ENCODE measurements at regions not wholly inside any gene's neighbourhood (a gene's known extent, or its start where the extent isn't known, plus 50 kb on each side); places are given as distances from the start of the nearest gene placed in this dataset.

DNA sequence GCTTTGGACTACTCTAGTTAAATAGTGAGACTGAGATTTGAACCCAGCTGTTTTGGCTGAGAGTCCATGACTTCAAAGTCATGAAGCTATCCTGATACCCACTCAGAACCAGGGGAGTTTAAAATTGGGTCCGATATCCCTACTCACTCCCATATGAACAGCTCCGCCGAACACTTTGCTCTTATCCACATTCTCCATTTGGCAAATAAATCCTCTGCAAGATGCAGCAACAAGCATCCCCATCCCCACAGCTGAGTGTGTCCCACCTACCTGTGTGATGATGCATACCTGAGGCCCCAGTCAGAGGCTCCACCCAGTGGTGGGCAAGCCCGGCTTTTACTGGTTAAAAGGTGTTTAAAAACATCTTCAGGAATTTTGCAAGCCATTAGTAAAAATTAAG lies 108.3 kb upstream of the SLC24A3 start:
- Histone ChIP-seq H3K79me2 (ENCODE audit: control insufficient read depth, insufficient read depth, low read length) (no peaks in the 10 kb centered on the region), H4K20me1 (replicated peaks; ENCODE audit: control insufficient read depth, insufficient read depth, low read length) (no peaks in the 10 kb centered on the region), H3K9ac (ENCODE audit: insufficient read depth in 1 of 2, low read depth in 2 of 2, low read length in 2 of 2) (no peak overlapping the region), H3K9me1 (ENCODE audit: control insufficient read depth, insufficient read depth, low read length) (no peaks in the 10 kb centered on the region), H3K36me3 (ENCODE audit: control insufficient read depth, insufficient read depth, low read length) (no peaks in the 10 kb centered on the region), H3K4me2 (ENCODE audit: insufficient read depth, low read length) (no peak overlapping the region), H3K4me1 (replicated peaks in 1 of 2; ENCODE audit: control insufficient read depth in 2 of 2, insufficient read depth in 2 of 2, low read length in 2 of 2) (no peaks in the 10 kb centered on the region), H2AFZ (ENCODE audit: low read depth, low read length) (no peak overlapping the region), H3K9me3 (replicated peaks; ENCODE audit: control insufficient read depth, insufficient read depth, low read depth, low read length) (no peaks in the 10 kb centered on the region), H3K4me3 (no peak overlapping the region), H3K27ac (ENCODE audit: extremely low read depth, low read depth, low read length) (no peak overlapping the region), H3K27me3 (ENCODE audit: control insufficient read depth in 2 of 2, insufficient read depth in 2 of 2, low read length in 2 of 2) (no peaks in the 10 kb centered on the region)
- DNase-seq (ENCODE audit: extremely low read depth in 1 of 4, low spot score in 3 of 4) (no peak), ATAC-seq (no peak), FAIRE-seq (no peak)
- intact Hi-C loops (cut with micrococcal nuclease) (no loop called here), in situ Hi-C loops (cut with MboI) (no loop called here)
- 0% methylated on average over 3 of the region's 4 CpGs for WGBS (ENCODE audit: insufficient coverage, low coverage, missing lambda C conversion rate)
- POLR2A ChIA-PET = no interaction called here
- CTCF ChIA-PET (ENCODE audit: low intra/inter-chr PET ratio) = no interaction called here
- no TSS peak for BruUV-seq (replicated peaks)
- TF ChIP-seq ZC3H11A (IDR thresholded peaks at IDR 0.05; ENCODE audit: low read depth, low read length) (no peak), RBFOX2 (IDR thresholded peaks at IDR 0.05; ENCODE audit: low read depth, low read length) (no peak), ZEB2 (IDR thresholded peaks at IDR 0.05) (no peak), NELFE (IDR thresholded peaks at IDR 0.05; ENCODE audit: insufficient read depth, insufficient read length) (no peak), SMAD3 (CRISPR knock-in tag; conservative IDR thresholded peaks at IDR 0.05) (no peak), FOXJ3 (CRISPR knock-in tag; IDR thresholded peaks at IDR 0.05) (no peak), ZNF57 (CRISPR knock-in tag; IDR thresholded peaks at IDR 0.05) (no peak), ZFP36 (IDR thresholded peaks at IDR 0.05; ENCODE audit: low read depth, low read length, partially characterized antibody) (no peak), HDAC6 (IDR thresholded peaks at IDR 0.05; ENCODE audit: low read depth, low read length) (no peak), BRD4 (IDR thresholded peaks at IDR 0.05) (no peak)
- TF ChIP-seq, protein P1, sequence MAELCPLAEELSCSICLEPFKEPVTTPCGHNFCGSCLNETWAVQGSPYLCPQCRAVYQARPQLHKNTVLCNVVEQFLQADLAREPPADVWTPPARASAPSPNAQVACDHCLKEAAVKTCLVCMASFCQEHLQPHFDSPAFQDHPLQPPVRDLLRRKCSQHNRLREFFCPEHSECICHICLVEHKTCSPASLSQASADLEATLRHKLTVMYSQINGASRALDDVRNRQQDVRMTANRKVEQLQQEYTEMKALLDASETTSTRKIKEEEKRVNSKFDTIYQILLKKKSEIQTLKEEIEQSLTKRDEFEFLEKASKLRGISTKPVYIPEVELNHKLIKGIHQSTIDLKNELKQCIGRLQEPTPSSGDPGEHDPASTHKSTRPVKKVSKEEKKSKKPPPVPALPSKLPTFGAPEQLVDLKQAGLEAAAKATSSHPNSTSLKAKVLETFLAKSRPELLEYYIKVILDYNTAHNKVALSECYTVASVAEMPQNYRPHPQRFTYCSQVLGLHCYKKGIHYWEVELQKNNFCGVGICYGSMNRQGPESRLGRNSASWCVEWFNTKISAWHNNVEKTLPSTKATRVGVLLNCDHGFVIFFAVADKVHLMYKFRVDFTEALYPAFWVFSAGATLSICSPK (IDR thresholded peaks at IDR 0.05; ENCODE audit: borderline replicate concordance) = no peak
- TF ChIP-seq, protein P2, sequence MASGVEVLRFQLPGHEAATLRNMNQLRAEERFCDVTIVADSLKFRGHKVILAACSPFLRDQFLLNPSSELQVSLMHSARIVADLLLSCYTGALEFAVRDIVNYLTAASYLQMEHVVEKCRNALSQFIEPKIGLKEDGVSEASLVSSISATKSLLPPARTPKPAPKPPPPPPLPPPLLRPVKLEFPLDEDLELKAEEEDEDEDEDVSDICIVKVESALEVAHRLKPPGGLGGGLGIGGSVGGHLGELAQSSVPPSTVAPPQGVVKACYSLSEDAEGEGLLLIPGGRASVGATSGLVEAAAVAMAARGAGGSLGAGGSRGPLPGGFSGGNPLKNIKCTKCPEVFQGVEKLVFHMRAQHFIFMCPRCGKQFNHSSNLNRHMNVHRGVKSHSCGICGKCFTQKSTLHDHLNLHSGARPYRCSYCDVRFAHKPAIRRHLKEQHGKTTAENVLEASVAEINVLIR (CRISPR knock-in tag; IDR thresholded peaks at IDR 0.05) = no peak
- TF ChIP-seq, protein P3, sequence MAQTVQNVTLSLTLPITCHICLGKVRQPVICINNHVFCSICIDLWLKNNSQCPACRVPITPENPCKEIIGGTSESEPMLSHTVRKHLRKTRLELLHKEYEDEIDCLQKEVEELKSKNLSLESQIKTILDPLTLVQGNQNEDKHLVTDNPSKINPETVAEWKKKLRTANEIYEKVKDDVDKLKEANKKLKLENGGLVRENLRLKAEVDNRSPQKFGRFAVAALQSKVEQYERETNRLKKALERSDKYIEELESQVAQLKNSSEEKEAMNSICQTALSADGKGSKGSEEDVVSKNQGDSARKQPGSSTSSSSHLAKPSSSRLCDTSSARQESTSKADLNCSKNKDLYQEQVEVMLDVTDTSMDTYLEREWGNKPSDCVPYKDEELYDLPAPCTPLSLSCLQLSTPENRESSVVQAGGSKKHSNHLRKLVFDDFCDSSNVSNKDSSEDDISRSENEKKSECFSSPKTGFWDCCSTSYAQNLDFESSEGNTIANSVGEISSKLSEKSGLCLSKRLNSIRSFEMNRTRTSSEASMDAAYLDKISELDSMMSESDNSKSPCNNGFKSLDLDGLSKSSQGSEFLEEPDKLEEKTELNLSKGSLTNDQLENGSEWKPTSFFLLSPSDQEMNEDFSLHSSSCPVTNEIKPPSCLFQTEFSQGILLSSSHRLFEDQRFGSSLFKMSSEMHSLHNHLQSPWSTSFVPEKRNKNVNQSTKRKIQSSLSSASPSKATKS (CRISPR knock-in tag; IDR thresholded peaks at IDR 0.05) = no peak
- TF ChIP-seq, protein P4, sequence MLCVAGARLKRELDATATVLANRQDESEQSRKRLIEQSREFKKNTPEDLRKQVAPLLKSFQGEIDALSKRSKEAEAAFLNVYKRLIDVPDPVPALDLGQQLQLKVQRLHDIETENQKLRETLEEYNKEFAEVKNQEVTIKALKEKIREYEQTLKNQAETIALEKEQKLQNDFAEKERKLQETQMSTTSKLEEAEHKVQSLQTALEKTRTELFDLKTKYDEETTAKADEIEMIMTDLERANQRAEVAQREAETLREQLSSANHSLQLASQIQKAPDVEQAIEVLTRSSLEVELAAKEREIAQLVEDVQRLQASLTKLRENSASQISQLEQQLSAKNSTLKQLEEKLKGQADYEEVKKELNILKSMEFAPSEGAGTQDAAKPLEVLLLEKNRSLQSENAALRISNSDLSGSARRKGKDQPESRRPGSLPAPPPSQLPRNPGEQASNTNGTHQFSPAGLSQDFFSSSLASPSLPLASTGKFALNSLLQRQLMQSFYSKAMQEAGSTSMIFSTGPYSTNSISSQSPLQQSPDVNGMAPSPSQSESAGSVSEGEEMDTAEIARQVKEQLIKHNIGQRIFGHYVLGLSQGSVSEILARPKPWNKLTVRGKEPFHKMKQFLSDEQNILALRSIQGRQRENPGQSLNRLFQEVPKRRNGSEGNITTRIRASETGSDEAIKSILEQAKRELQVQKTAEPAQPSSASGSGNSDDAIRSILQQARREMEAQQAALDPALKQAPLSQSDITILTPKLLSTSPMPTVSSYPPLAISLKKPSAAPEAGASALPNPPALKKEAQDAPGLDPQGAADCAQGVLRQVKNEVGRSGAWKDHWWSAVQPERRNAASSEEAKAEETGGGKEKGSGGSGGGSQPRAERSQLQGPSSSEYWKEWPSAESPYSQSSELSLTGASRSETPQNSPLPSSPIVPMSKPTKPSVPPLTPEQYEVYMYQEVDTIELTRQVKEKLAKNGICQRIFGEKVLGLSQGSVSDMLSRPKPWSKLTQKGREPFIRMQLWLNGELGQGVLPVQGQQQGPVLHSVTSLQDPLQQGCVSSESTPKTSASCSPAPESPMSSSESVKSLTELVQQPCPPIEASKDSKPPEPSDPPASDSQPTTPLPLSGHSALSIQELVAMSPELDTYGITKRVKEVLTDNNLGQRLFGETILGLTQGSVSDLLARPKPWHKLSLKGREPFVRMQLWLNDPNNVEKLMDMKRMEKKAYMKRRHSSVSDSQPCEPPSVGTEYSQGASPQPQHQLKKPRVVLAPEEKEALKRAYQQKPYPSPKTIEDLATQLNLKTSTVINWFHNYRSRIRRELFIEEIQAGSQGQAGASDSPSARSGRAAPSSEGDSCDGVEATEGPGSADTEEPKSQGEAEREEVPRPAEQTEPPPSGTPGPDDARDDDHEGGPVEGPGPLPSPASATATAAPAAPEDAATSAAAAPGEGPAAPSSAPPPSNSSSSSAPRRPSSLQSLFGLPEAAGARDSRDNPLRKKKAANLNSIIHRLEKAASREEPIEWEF (CRISPR knock-in tag; IDR thresholded peaks at IDR 0.05) = no peak
